ENCODE measurements at regions not wholly inside any gene's neighbourhood (a gene's known extent, or its start where the extent isn't known, plus 50 kb on each side); places are given as distances from the start of the nearest gene placed in this dataset.
A peak's percentile ranks its signal among the peaks of the same experiment; 100 is the strongest.

- no peak overlapping the region for H3K4me3 ChIP-seq (ENCODE audit: low read depth, low read length)
- TF ChIP-seq, protein P1, sequence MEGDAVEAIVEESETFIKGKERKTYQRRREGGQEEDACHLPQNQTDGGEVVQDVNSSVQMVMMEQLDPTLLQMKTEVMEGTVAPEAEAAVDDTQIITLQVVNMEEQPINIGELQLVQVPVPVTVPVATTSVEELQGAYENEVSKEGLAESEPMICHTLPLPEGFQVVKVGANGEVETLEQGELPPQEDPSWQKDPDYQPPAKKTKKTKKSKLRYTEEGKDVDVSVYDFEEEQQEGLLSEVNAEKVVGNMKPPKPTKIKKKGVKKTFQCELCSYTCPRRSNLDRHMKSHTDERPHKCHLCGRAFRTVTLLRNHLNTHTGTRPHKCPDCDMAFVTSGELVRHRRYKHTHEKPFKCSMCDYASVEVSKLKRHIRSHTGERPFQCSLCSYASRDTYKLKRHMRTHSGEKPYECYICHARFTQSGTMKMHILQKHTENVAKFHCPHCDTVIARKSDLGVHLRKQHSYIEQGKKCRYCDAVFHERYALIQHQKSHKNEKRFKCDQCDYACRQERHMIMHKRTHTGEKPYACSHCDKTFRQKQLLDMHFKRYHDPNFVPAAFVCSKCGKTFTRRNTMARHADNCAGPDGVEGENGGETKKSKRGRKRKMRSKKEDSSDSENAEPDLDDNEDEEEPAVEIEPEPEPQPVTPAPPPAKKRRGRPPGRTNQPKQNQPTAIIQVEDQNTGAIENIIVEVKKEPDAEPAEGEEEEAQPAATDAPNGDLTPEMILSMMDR (IDR thresholded peaks at IDR 0.05; ENCODE audit: borderline replicate concordance, insufficient read depth, low read depth, low read length), result no peak
Measured at GRCh38 chr2:237161189-237161588, 75.5 kb downstream of the COPS8 start.

DNA sequence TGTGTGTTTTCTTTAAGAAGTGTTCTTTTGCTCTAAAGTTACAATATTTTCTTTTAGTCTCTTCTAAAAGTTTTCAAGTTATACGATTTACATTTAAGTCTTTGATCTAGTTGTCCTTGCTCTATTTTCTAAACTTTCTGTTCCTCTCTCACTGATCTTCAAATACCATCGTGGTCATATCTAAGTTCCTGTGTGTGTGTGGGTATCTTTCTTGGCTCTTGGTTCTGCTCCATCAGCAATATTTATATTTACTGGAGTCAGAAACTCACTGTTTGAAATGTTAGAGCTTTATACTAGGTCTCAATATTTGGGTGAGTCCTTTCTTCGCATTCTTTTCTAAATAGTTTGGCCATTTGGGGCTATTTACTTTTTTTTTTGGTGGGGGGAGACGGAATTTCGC lies 77.3 kb downstream of the COPS8 start:
- no peak overlapping the region for H3K4me3 ChIP-seq (ENCODE audit: low read depth, low read length)
- TF ChIP-seq, protein P1 (IDR thresholded peaks at IDR 0.05; ENCODE audit: borderline replicate concordance, insufficient read depth, low read depth, low read length), result no peak

DNA sequence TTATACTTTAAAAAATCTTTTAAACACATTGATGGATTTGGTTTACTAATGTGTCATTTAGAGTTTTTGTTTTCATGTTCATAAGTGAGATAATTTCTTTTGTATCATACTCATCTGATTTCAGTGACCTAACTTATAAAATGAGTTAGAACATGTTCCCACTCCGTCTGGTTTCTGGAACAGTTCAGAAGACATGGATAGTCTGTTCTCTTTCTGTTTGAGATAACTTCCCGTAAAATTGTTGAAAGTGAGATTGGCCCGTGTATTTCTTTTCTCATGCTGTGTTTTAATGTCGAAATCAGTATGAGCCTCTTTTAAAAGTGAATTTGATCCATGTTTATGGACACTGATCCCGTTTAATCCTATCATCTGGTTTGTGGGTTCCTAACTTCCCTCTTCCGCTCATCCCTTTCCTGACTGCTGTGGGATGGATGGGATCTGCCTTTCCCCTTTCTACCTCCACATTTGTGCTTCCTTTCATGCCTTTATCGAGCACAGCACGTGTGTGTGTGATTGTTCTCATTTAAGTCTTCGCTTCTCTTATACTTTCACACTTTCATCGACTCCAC lies 78.9 kb downstream of the COPS8 start:
- TF ChIP-seq, protein P1 (IDR thresholded peaks at IDR 0.05; ENCODE audit: borderline replicate concordance, insufficient read depth, low read depth, low read length), result no peak
- H3K4me3 ChIP-seq (ENCODE audit: low read depth, low read length), result no peak overlapping the region

GRCh38 chr2:237165405-237166276 lies 80.0 kb downstream of the COPS8 start:
- H3K4me3 ChIP-seq (ENCODE audit: low read depth, low read length), result no peak overlapping the region
- TF ChIP-seq, protein P1 (IDR thresholded peaks at IDR 0.05; ENCODE audit: borderline replicate concordance, insufficient read depth, low read depth, low read length), result peak; percentile 35; the same call in 1 of the 2 replicates

GRCh38 chr2:237167038-237167437 lies 81.3 kb downstream of the COPS8 start:
- TF ChIP-seq, protein P1 (IDR thresholded peaks at IDR 0.05; ENCODE audit: borderline replicate concordance, insufficient read depth, low read depth, low read length), result no peak
- no peak overlapping the region for H3K4me3 ChIP-seq (ENCODE audit: low read depth, low read length)

DNA sequence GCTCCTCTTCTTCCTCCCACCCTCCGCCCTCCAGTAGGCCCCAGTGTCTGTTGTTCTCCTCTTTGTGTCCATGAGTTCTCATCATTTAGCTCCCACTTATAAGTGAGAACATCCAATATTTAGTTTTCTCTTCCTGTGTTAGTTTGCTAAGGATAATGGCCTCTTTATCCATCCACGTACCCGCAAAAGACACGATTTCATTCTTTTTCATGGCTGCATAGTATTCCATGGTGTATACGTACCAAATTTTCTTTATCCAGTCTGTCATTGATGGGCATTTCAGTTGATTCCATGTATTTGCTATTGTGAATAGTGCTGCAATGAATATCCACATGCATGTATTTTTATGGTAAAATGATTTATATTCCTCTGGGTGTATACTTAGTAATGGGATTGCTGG lies 82.2 kb downstream of the COPS8 start:
- TF ChIP-seq, protein P1 (IDR thresholded peaks at IDR 0.05; ENCODE audit: borderline replicate concordance, insufficient read depth, low read depth, low read length), result no peak
- H3K4me3 ChIP-seq (ENCODE audit: low read depth, low read length), result no peak overlapping the region

GRCh38 chr2:237170020-237170419 lies 84.3 kb downstream of the COPS8 start:
- TF ChIP-seq, protein P1 (IDR thresholded peaks at IDR 0.05; ENCODE audit: borderline replicate concordance, insufficient read depth, low read depth, low read length), result no peak
- no peak overlapping the region for H3K4me3 ChIP-seq (ENCODE audit: low read depth, low read length)

Measured in GM12875 (cell line).